ENCODE measurements at regions not wholly inside any gene's neighbourhood (a gene's known extent, or its start where the extent isn't known, plus 50 kb on each side); places are given as distances from the start of the nearest gene placed in this dataset.

DNA sequence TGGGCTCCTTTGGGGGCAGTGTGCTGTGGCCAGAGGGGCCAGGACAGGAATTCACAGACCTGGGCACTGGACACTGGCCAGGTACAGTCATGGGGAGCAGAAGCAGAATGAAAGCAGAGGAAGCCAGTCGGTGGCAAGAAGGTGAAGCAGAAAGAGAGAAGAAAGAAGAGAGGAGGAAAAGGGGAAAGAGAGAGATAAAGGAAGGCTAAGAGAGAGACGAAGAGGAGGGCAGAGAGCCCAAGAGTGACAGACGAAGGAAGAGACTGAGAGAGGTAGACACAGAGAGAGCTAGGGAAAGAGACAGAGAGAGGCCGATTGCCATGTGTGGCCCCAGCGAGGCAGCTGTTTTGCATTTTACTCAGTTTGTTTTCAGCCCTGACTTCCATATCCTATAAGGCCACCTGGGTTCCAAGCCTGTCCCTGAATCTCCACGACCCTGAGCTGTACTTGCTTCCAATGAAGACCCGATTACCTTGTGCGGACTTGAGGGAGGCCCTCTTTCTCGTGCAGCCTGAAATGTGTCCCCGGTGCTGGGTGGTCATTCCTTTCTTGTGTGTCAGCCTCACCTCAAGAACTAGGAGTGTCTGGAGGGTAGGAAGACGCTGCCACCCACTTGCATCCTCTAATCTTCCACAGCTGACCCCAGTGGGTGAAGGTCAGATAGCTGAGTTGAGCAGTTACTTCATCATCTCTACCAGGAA is 73.9 kb downstream of the LSM3 start:
- Mint-ChIP-seq H3K27ac (no peak overlapping the region), H3K9me3 (no peaks in the 10 kb centered on the region), H3K4me3 (no peak overlapping the region), H3K4me1 (no peaks in the 10 kb centered on the region), H3K27me3 (peaks cover 2% of the 10 kb centered on the region), H3K36me3 (ENCODE audit: low read depth) (no peaks in the 10 kb centered on the region)
- DNase-seq (no peak), ATAC-seq (no peak)

DNA sequence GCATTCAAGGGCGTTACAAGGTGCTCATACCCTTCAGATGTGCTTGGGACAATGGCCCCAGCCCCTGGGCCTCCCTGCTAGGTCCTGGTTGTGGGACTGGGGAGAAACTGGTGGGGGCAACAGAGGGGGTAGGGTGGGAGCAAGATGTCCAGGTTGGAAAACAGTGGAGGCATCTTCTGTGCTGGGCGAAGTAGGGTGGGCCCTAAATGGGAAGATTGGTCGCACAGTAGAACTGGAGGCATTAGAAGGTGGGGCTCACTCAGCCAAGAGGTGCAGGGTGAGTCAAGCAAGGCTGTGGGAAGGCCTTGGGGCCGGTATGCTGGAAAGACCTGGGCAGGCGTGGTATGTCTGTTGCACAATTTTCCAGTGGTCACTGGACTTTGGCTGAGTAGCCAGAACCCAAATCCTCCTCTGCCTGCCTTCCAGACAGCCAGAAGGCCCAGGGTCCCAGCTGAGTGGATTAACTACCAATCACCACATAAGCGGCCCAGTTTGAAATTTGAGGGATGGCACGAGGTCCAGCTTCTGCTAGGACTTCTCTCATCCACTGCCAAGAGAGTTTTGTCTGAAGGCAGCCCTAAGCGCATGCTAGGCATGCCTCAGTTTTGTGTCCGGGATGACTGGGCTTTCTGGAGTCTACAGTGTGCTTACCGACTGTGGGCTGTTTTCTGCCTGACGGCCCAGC is 74.5 kb downstream of the LSM3 start:
- Mint-ChIP-seq H3K27ac (no peak overlapping the region), H3K4me1 (no peaks in the 10 kb centered on the region), H3K27me3 (peaks cover 2% of the 10 kb centered on the region), H3K9me3 (no peaks in the 10 kb centered on the region), H3K36me3 (ENCODE audit: low read depth) (no peaks in the 10 kb centered on the region), H3K4me3 (no peak overlapping the region)
- DNase-seq (no peak), ATAC-seq (no peak)

DNA sequence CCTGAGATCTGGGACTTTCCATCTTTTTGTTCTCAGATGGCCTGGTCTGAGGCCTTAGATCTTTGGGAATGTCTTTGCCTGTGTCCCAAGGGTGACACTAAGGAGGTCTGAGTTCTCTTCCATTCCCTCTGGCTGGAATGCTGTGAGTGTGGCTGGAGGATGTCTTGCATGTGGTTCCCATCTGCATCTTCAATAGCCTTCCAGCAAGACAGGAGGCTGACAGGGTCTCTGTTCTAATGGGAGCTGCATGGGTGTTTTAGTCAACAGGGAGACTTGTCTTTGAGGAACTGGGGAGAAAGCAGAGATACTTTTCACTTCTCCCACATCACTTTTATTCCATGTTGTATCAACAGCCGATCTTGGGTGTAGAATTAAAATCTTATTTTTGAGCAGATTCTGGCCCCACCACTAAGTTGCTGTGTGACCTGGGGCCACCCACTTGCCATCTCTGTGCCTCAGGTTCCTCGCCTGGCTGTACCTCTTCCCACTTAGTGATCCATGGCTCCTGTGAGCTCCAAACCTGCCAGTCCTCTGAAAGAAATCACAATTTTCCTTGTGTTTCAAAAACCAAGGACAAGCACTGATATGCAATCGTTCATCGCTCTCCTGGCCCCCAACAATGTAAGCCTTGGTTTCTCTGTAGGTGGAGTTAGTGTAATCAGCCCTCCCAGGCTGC is 75.2 kb downstream of the LSM3 start:
- Mint-ChIP-seq H3K4me3 (no peak overlapping the region), H3K4me1 (no peaks in the 10 kb centered on the region), H3K27ac (no peak overlapping the region), H3K36me3 (ENCODE audit: low read depth) (no peaks in the 10 kb centered on the region), H3K9me3 (no peaks in the 10 kb centered on the region), H3K27me3 (peaks cover 2% of the 10 kb centered on the region)
- ATAC-seq (no peak), DNase-seq (no peak)

DNA sequence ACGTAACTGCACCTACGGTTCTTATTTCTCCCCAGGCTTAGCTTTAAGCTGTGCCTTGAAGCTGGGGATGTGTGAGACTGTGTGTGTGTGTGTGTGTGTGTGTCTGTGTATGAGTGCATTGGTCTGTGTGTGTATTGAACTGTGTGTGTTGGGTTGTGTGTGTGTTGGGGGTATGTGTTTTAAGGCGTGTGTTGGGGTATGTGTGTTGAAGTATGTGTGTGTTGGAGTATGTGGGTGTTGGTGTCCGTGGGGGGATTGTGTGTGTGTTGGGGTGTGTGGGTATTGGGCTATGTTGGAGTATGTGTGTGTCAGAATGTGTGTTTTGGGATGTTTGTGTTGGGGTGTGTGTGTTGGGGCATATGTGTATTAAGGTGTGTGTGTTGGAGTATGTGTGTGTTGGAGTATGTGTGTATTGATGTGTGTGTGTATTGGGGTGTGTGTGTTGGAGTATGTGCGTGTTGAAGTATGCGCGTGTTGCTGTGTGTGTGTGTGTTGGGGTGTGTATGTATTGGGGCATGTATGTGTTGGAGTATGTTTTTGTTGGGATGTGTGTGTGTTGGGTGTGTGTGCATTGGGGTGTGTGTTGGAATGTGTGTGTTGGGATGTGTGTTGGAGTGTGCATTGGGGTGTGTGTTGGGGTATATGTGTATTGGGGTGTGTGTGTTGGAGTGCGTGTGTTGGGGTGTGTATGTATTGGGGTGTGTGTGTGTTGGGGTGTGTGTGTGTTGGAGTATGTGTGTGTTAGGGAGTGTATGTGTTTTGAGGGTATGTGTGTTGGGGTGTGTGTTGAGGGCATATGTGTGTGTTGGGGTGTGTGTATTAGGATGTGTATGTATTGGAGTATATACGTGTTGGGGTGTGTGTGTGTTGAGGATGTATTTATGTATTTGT is 76.4 kb downstream of the LSM3 start:
- DNase-seq (no peak), ATAC-seq (peak; percentile 36)
- Mint-ChIP-seq H3K4me3 (no peak overlapping the region), H3K27ac (no peak overlapping the region), H3K9me3 (no peaks in the 10 kb centered on the region), H3K36me3 (ENCODE audit: low read depth) (no peaks in the 10 kb centered on the region), H3K27me3 (peaks cover 2% of the 10 kb centered on the region), H3K4me1 (no peaks in the 10 kb centered on the region)

DNA sequence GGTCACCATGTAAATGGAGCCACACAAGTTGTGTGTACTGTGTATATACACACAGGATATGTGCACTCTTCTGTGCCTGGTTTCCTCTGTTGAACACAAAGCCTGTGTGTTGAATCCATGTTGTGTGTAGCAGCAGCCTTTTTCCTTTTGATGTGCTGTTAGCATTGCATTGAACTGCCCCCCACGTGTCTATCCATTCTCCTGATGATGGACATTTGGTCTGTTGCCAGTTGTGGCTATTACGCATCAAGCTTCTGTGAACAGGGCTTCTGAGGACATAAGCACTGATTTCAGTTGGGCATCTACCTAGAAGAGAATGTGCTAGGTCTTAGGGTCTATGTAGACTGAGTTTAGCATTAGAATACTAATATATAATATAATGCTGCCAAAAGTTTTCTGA is 77.4 kb downstream of the LSM3 start:
- H3K4me3 Mint-ChIP-seq: no peak overlapping the region
- H3K27me3 Mint-ChIP-seq: peaks cover 2% of the 10 kb centered on the region
- H3K27ac Mint-ChIP-seq: no peak overlapping the region
- no peak for DNase-seq
- no peaks in the 10 kb centered on the region for H3K9me3 Mint-ChIP-seq
- H3K4me1 Mint-ChIP-seq: no peaks in the 10 kb centered on the region
- no peaks in the 10 kb centered on the region for H3K36me3 Mint-ChIP-seq (ENCODE audit: low read depth)
- ATAC-seq: no peak

DNA sequence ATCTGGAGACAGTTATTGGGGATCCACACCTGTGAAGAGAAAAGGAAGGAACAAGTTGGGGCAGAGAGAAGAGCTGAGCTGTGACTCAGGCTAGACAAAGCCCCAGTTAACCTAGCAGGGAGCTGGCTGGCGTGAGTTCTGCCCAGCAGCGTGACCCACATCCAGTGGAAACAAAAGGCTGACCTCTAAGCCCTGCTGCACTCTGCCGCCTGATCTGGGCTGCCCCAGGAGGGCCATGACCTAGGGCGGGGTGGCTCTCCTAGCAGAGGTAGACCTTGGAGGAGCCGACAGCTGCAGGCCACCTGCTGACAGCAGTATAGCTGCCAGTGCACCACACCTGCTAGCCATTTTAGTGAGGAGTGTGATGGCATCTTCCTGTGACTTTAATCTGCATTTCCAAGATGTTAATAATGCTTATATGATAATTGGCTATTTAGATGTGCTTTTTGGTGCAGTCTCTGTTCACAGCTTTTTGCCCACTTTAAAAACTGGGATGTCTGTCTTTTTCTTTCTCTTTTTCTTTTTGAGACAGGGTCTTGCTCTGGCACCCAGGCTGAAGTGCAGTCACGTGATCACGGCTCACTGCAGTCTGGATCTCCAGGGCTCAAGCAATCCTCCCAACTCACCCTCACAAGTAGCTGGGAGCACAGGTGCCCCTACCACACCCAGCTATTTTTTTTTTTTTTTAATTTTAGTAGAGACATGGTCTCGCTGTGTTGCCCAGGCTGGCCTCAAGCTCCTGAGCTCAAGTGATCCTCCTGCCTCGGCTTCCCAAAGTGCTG is 78.1 kb downstream of the LSM3 start:
- DNase-seq (no peak), ATAC-seq (no peak)
- Mint-ChIP-seq H3K36me3 (ENCODE audit: low read depth) (no peaks in the 10 kb centered on the region), H3K4me3 (no peak overlapping the region), H3K9me3 (no peaks in the 10 kb centered on the region), H3K4me1 (no peaks in the 10 kb centered on the region), H3K27me3 (peaks cover 4% of the 10 kb centered on the region), H3K27ac (no peak overlapping the region)

DNA sequence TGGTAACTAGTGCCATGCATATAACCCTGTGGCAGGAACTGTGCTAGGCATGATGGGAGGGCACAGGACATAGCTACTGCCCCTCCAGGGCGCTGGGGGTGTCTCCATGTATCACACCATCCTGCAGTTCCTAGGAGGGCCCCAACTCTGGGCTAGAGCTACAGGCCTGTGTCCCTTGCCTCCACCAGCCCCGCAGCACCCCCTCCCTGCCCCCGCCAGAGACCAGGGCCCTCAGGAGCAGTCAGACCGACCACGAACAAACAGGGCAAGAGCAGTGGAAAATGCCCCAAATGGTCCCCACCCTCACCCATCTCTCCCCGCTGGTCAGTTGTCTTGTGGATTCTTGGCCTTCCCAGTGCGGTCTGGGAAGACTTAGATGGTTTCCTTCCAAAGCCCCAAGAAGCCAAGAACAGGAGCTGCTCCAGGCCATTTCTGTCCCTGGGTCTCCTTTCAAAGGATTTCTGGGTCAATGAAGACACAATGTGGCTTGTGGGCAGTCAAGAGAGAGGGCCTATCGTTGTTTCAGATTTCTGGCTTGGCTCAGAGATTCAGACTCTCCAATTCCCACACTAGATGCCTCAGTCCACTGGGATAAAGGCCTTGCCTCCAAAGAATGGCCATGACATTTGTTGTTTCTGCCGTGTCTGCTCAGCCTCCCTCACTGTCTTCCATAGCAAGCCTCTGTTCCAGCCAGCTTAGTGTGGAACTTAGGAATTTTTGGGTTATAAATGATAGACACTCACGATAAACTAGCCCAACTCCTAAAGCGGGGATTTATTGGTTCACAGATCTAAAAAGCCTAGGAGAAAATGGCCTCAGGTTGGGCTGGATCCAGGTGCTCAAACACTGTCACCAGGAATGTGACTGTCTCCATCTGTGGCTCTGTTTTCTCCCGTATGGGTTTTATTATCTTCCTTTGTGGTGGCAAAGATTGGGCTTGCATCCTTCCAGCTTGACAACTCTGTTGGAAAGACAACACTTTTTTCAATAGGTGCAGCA is 80.6 kb downstream of the LSM3 start:
- Mint-ChIP-seq H3K4me3 (no peak overlapping the region), H3K36me3 (ENCODE audit: low read depth) (no peaks in the 10 kb centered on the region), H3K27me3 (peaks cover 4% of the 10 kb centered on the region), H3K27ac (no peak overlapping the region), H3K4me1 (no peaks in the 10 kb centered on the region), H3K9me3 (no peaks in the 10 kb centered on the region)
- no peak for ATAC-seq
- no peak for DNase-seq

DNA sequence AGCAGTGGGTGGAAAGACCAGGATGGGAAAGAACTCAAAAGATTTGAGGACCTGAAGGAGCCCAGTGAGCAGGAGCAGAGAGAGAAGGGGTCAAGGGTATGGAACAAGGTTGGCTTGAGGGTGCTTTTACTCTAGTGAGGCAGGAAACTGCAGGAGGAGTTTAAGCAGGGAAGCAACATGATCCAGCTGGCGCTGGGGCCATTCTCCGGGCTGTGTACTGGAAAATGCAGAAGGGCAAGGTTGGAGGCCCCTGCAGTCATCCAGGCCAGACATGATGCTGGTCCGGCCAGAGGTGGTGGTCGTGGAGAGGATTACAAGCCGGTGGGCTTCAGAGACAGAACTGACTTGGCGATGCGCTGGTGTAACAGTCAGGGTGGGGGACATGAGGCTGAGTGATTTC is 81.8 kb downstream of the LSM3 start:
- no peak overlapping the region for H3K4me3 Mint-ChIP-seq
- no peaks in the 10 kb centered on the region for H3K9me3 Mint-ChIP-seq
- peaks cover 3% of the 10 kb centered on the region for H3K27me3 Mint-ChIP-seq
- no peaks in the 10 kb centered on the region for H3K4me1 Mint-ChIP-seq
- no peak overlapping the region for H3K27ac Mint-ChIP-seq
- no peaks in the 10 kb centered on the region for H3K36me3 Mint-ChIP-seq (ENCODE audit: low read depth)
- DNase-seq: no peak
- ATAC-seq: no peak

DNA sequence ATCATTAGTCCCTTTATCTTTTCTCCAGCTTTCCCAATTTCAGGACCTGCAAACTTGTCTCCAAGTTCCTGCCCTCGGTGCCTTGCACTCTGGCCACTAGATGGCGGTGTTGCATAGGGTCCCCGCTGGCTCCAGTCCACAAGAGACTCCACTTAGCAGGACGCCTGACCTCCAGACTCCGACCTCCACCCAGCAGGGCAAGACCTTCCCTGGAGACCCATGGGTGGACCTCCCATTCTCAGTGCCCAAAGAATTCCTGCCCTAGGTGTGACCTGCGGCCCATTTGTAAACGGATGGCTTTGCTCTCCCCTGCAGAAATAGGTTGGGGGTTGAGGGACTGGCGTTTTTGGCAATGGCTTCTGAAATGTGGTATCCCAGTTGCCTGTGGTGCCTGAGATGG is 82.6 kb downstream of the LSM3 start:
- no peaks in the 10 kb centered on the region for H3K9me3 Mint-ChIP-seq
- no peak overlapping the region for H3K4me3 Mint-ChIP-seq
- H3K4me1 Mint-ChIP-seq: no peaks in the 10 kb centered on the region
- peak; percentile 59 for ATAC-seq
- peaks cover 3% of the 10 kb centered on the region for H3K27me3 Mint-ChIP-seq
- H3K36me3 Mint-ChIP-seq (ENCODE audit: low read depth): no peaks in the 10 kb centered on the region
- H3K27ac Mint-ChIP-seq: no peak overlapping the region
- DNase-seq: peak; percentile 84

DNA sequence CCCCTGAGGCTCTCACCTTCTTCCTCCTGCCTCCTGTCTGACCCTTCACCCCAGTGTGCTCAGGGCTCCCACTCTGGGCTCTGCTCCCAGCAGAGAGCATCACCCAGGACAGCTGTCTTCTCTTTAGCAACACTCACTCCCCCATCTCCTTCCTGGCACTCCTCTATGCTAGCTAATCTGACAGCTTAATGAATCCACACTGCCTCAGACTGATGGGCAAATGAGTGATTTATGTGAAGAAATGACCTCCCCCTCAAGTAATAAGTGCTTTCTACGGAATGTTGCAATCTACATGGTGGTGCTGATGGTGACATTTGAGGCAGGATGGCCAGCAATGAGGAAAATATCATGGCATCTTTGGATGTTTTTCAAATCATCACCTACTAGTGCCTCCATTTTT is 83.6 kb downstream of the LSM3 start:
- no peak overlapping the region for H3K27ac Mint-ChIP-seq
- H3K4me3 Mint-ChIP-seq: no peak overlapping the region
- H3K9me3 Mint-ChIP-seq: no peaks in the 10 kb centered on the region
- ATAC-seq (no peak), DNase-seq (no peak)
- H3K36me3 Mint-ChIP-seq (ENCODE audit: low read depth): no peaks in the 10 kb centered on the region
- peaks cover 3% of the 10 kb centered on the region for H3K27me3 Mint-ChIP-seq
- no peaks in the 10 kb centered on the region for H3K4me1 Mint-ChIP-seq

DNA sequence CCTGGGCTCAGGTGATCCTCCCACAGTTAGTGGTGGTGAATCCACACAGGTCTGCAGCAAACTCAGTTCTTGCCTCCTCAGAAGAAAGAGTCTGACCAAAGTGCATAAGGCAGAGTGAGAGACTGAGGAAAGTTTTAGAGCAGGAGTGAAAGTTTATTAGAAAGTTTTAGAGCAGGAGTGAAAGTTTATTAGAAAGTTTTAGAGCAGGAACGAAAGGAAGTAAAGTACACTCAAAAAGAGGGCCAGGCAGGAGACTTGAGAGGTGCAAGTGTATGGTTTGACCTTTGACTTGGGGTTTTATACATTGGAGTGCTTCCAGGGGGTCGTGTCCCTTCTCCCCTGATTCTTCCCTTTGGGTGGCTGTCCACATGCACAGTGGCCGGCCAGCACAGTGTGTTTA is 84.2 kb downstream of the LSM3 start:
- H3K4me1 Mint-ChIP-seq: no peaks in the 10 kb centered on the region
- peaks cover 3% of the 10 kb centered on the region for H3K27me3 Mint-ChIP-seq
- no peaks in the 10 kb centered on the region for H3K9me3 Mint-ChIP-seq
- no peak overlapping the region for H3K27ac Mint-ChIP-seq
- no peak overlapping the region for H3K4me3 Mint-ChIP-seq
- H3K36me3 Mint-ChIP-seq (ENCODE audit: low read depth): no peaks in the 10 kb centered on the region
- no peak for ATAC-seq
- DNase-seq: no peak

DNA sequence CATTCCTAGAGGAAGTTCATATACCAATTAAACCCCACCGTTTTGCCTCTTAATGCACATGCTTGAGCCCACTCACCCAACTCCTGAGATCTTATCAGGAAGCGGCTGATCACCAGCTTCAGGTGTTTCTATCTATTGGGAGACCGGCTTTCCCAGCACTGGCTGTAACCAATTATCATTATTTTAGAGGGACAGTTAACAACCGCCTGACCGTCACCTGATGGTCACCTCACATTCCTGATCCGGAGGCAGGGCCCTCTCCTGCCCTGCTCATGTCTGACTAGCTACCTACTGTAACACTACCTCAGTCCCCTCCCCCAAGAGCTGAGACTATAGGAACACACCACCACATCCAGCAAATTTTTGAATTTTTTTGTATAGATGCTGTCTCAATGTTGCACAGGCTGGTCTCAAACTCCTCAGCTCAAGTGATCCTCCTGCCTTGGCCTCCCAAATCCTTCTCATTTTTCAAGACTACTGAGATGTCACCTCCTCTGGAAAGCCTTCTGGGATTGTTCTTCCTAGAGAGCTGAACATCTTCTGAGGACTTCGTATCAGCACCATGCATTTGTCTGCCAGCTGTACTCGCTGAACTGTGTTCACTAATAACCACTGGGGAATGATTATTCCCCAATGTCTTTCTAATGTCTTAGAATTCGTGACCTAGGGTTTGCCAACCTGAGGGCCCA is 84.8 kb downstream of the LSM3 start:
- ATAC-seq: no peak
- Mint-ChIP-seq H3K36me3 (ENCODE audit: low read depth) (no peaks in the 10 kb centered on the region), H3K9me3 (no peaks in the 10 kb centered on the region)

More for the DNA sequence above, 84.8 kb downstream of the LSM3 start:
- Mint-ChIP-seq H3K4me3 (no peak overlapping the region), H3K27ac (no peak overlapping the region), H3K27me3 (peaks cover 3% of the 10 kb centered on the region), H3K4me1 (no peaks in the 10 kb centered on the region)
- no peak for DNase-seq
